H1 (cell line): ENCODE measurements at regions not wholly inside any gene's neighbourhood (a gene's known extent, or its start where the extent isn't known, plus 50 kb on each side); places are given as distances from the start of the nearest gene placed in this dataset.

Experiments used
- CHD1 ChIP-seq: IDR thresholded peaks from 2 replicates; pipeline ENCODE4 v1.6.1; 2012; ENCODE audit warnings: low read depth, low read length, improper control_type of control experiment
- CREB1 ChIP-seq: IDR thresholded peaks from 2 replicates; pipeline ENCODE4 v1.6.1; 2012; ENCODE audit warnings: inconsistent platforms
- CTCF ChIP-seq, 3 experiments: IDR thresholded peaks; 1 replicate in 2 of 3; 2 replicates in 1 of 3; pipeline versions ENCODE4 v1.5.1 to v1.6.1; 2011; ENCODE audit warnings: low read length in 3 of 3, mild to moderate bottlenecking in 3 of 3, inconsistent platforms in 2 of 3, low read depth in 1 of 3, moderate library complexity in 1 of 3; ENCODE audit not compliant: insufficient read depth in 1 of 3; ENCODE audit errors: control extremely low read depth in 1 of 3
- EZH2 ChIP-seq: fragments of 200-600 bp; sonication (generic); IDR thresholded peaks from 2 replicates; pipeline ENCODE4 v1.7.1; 2012; ENCODE audit warnings: low read depth, mild to moderate bottlenecking, moderate library complexity, low read length, inconsistent platforms; ENCODE audit not compliant: severe bottlenecking
- GABPA ChIP-seq: IDR thresholded peaks from 2 replicates; pipeline ENCODE4 v1.6.1; 2011; ENCODE audit warnings: mild to moderate bottlenecking, low read length, moderate library complexity, borderline replicate concordance; ENCODE audit not compliant: insufficient read depth
- HDAC6 ChIP-seq: IDR thresholded peaks from one replicate; pipeline ENCODE4 v1.7.1; 2012; ENCODE audit warnings: low read depth, mild to moderate bottlenecking, inconsistent platforms, low read length, moderate library complexity
- POLR2AphosphoS5 ChIP-seq: IDR thresholded peaks from 2 replicates; pipeline ENCODE4 v1.6.1; 2011; ENCODE audit warnings: low read depth, low read length
- TCF12 ChIP-seq: IDR thresholded peaks from 2 replicates; pipeline ENCODE4 v1.6.1; 2011; ENCODE audit warnings: low read depth, mild to moderate bottlenecking, low read length

GRCh38 chr13:90217275-90217674, 1130.2 kb upstream of the MIR17HG start:
- TF ChIP-seq CTCF (IDR thresholded peaks at IDR 0.05; ENCODE audit: control extremely low read depth in 1 of 3, insufficient read depth in 1 of 3, low read depth in 1 of 3, low read length in 3 of 3) (no peak), POLR2AphosphoS5 (no peak), GABPA (no peak), HDAC6 (no peak), TCF12 (no peak), EZH2 (no peak), CHD1 (no peak), CREB1 (no peak)
